ENCODE measurements at regions not wholly inside any gene's neighbourhood (a gene's known extent, or its start where the extent isn't known, plus 50 kb on each side); places are given as distances from the start of the nearest gene placed in this dataset.

DNA sequence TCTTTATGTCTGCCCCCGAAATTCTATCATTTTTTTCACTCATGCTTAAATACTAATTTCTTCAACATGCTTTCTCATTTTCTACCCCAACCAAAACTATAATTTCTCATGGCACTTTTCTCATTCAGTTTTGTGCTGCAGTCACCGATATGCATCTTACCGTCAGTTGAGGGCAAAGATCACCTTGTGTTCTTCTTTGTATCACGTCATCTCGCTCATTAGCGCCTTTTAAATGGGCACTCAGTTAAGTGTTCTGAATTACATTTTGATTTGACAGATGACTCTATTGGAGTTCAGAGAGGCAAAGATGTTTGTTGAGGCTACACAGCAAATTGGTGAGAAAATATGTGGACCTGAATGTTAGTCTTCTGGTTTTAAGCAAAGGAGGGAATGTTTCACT lies 211.7 kb upstream of the GLRA1 start:
- in situ Hi-C loops (cut with HindIII; ENCODE audit: low pct_unique_long_range_greater_than_20kb, low sequenced_read_pairs) (no loop called here), intact Hi-C loops (cut with micrococcal nuclease; ENCODE audit: unreplicated experiment) (no loop called here)
- Histone ChIP-seq H3K27me3 (ENCODE audit: control insufficient read depth, insufficient read depth, low read length) (no peaks in the 10 kb centered on the region), H3K4me3 (ENCODE audit: low read depth in 2 of 2, low read length in 2 of 2) (no peak overlapping the region), H3K36me3 (ENCODE audit: control insufficient read depth, insufficient read depth, low read length) (no peaks in the 10 kb centered on the region), H3K4me1 (ENCODE audit: control insufficient read depth, insufficient read depth, low read length) (no peaks in the 10 kb centered on the region), H3K27ac (ENCODE audit: low read length) (no peak overlapping the region), H3K9me3 (ENCODE audit: control insufficient read depth, insufficient read depth, low read depth, low read length) (no peaks in the 10 kb centered on the region)
- no peak for TF ChIP-seq CTCF (IDR thresholded peaks at IDR 0.05)
- no peak for TF ChIP-seq SIN3A (IDR thresholded peaks at IDR 0.05; ENCODE audit: borderline replicate concordance, insufficient read depth, low read depth, low read length)
- TF ChIP-seq TCF7L2 (IDR thresholded peaks at IDR 0.05; ENCODE audit: low read depth, low read length), result no peak
- no peak for TF ChIP-seq REST (IDR thresholded peaks at IDR 0.05; ENCODE audit: insufficient read depth in 1 of 2, low read depth in 2 of 2, low read length in 1 of 2)
- no peak for TF ChIP-seq POLR2AphosphoS5 (IDR thresholded peaks at IDR 0.05; ENCODE audit: low read depth, low read length)
- DNase-seq (ENCODE audit: low read depth, low spot score) (no peak), ATAC-seq (no peak)
- ChIA-PET CTCF (no interaction called here), POLR2A (no interaction called here)
- no TSS peak for BruUV-seq (replicated peaks)

DNA sequence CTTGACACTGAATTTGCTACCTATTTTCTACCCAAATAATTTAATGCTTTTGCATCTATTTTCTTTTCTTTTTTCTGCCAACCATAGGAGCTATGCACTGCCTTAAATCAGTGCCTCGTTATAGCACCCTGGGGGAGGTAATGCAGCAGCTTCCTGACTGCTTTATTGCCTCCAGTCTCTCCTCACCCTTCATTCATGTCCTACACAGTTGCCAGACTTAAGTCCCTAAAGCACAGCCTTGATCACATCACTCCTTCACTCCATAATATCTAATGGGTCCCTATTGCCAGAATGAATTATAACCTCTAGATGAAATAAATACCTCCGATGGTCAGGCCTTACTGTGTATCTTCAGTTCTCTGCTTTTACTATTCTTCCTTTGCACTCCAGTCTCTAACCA lies 211.2 kb upstream of the GLRA1 start:
- intact Hi-C loops (cut with micrococcal nuclease; ENCODE audit: unreplicated experiment) (no loop called here), in situ Hi-C loops (cut with HindIII; ENCODE audit: low pct_unique_long_range_greater_than_20kb, low sequenced_read_pairs) (no loop called here)
- ChIA-PET CTCF (no interaction called here), POLR2A (no interaction called here)
- DNase-seq (ENCODE audit: low read depth, low spot score), result no peak
- no TSS peak for BruUV-seq (replicated peaks)
- no peak overlapping the region for H3K4me3 ChIP-seq (ENCODE audit: low read depth in 2 of 2, low read length in 2 of 2)
- no peak for ATAC-seq
- no peaks in the 10 kb centered on the region for H3K9me3 ChIP-seq (ENCODE audit: control insufficient read depth, insufficient read depth, low read depth, low read length)
- TF ChIP-seq REST (IDR thresholded peaks at IDR 0.05; ENCODE audit: insufficient read depth in 1 of 2, low read depth in 2 of 2, low read length in 1 of 2), result no peak
- H3K4me1 ChIP-seq (ENCODE audit: control insufficient read depth, insufficient read depth, low read length), result no peaks in the 10 kb centered on the region
- H3K27ac ChIP-seq (ENCODE audit: low read length), result no peak overlapping the region
- no peaks in the 10 kb centered on the region for H3K36me3 ChIP-seq (ENCODE audit: control insufficient read depth, insufficient read depth, low read length)
- no peaks in the 10 kb centered on the region for H3K27me3 ChIP-seq (ENCODE audit: control insufficient read depth, insufficient read depth, low read length)
